GM12878 (cell line): ENCODE measurements at regions not wholly inside any gene's neighbourhood (a gene's known extent, or its start where the extent isn't known, plus 50 kb on each side); places are given as distances from the start of the nearest gene placed in this dataset.

Source experiments
- ATAC-seq: fragments of 200-7000 bp; cut with Tn5 transposase; 3 replicates; pipeline ENCODE4 v1.9.1; 2020; ENCODE audit warnings: mild to moderate bottlenecking, moderate library complexity
- BruUV-seq: library from RNA; stranded (reverse); fragments of 400-500 nt; replicated peaks from 2 replicates; lab custom pipeline; 2021; lab: Mats Ljungman, UMichigan
- CTCF ChIA-PET: fragments of 300-600 bp; sonication (Branson Sonifier 250); formaldehyde crosslinking; extraction: SDS; loops from one replicate; lab custom pipeline; 2021; ENCODE audit warnings: inconsistent platforms; lab: Yijun Ruan, JAX
- POLR2A ChIA-PET: fragments of 350-600 bp; formaldehyde crosslinking; extraction: SDS; loops from one replicate; lab custom pipeline; 2021; ENCODE audit warnings: inconsistent platforms; lab: Charles Lee
- RAD21 ChIA-PET: fragments of 300-600 bp; sonication (Branson Sonifier 250); formaldehyde crosslinking; loops from one replicate; lab custom pipeline; 2023; ENCODE audit warnings: antibody characterized with exemption; ENCODE audit not compliant: unreplicated experiment; lab: Charles Lee
- SMC1A ChIA-PET: fragments of 300-600 bp; sonication (Branson Sonifier 250); formaldehyde crosslinking; loops from one replicate; lab custom pipeline; 2023; ENCODE audit not compliant: unreplicated experiment, uncharacterized antibody; lab: Charles Lee
- DNase-seq: peaks from one replicate; pipeline ENCODE4 v3.0.0-alpha.2; 2011; ENCODE audit warnings: low read depth, low spot score
- FAIRE-seq: peaks from 3 replicates; lab custom pipeline; 2011; peaks lifted over from hg19 to GRCh38; lab: Jason Lieb, UNC
- H2AFZ ChIP-seq: 2 replicates; pipeline ENCODE4 v1.6.0; 2011; ENCODE audit warnings: low read depth, low read length, control low read depth; ENCODE audit not compliant: control insufficient read depth
- H3K27ac ChIP-seq: 2 replicates; pipeline ENCODE4 v1.5.1; 2011; ENCODE audit warnings: control low read depth; ENCODE audit not compliant: control insufficient read depth, insufficient read depth
- H3K27me3 ChIP-seq, 2 experiments: replicated peaks in 1 of 2; 2 replicates each; pipeline versions ENCODE4 v1.6.0 to v1.6.1; 2011; ENCODE audit warnings: low read length in 1 of 2; ENCODE audit not compliant: control insufficient read depth in 2 of 2, insufficient read depth in 2 of 2
- H3K36me3 ChIP-seq, 2 experiments: 2 replicates each; pipeline ENCODE4 v1.5.1; 2011; ENCODE audit warnings: low read length in 1 of 2; ENCODE audit not compliant: control insufficient read depth in 2 of 2, insufficient read depth in 2 of 2
- H3K4me1 ChIP-seq: 2 replicates; pipeline ENCODE4 v1.6.1; 2011; ENCODE audit warnings: mild to moderate bottlenecking, low read length, moderate library complexity, mixed read lengths; ENCODE audit not compliant: control insufficient read depth, insufficient read depth
- H3K4me2 ChIP-seq: 2 replicates; pipeline ENCODE4 v1.6.0; 2011; ENCODE audit warnings: control low read depth; ENCODE audit not compliant: control insufficient read depth, insufficient read depth
- H3K4me3 ChIP-seq: fragments of 200-600 bp; sonication (generic); 2 replicates; pipeline ENCODE4 v1.5.1; 2016
- H3K79me2 ChIP-seq: 2 replicates; pipeline ENCODE4 v1.6.0; 2011; ENCODE audit warnings: low read length; ENCODE audit not compliant: control insufficient read depth, insufficient read depth
- H3K9ac ChIP-seq: 2 replicates; pipeline ENCODE4 v1.8.0; 2011; ENCODE audit warnings: low read length, control low read depth, mixed read lengths; ENCODE audit not compliant: control insufficient read depth, insufficient read depth
- H3K9me3 ChIP-seq: replicated peaks from 3 replicates; pipeline ENCODE4 v1.5.1; 2011; ENCODE audit warnings: mild to moderate bottlenecking, low read length; ENCODE audit not compliant: control insufficient read depth, insufficient read depth
- H4K20me1 ChIP-seq: 2 replicates; pipeline ENCODE4 v1.6.0; 2011; ENCODE audit not compliant: control insufficient read depth, insufficient read depth
- EZH2 ChIP-seq: IDR thresholded peaks from 2 replicates; pipeline ENCODE4 v1.6.1; 2012; ENCODE audit warnings: low read depth, mild to moderate bottlenecking, control low read depth, inconsistent platforms, low read length, borderline replicate concordance; ENCODE audit not compliant: control insufficient read depth
- JUNB ChIP-seq: IDR thresholded peaks from 2 replicates; pipeline ENCODE4 v1.6.1; 2016; ENCODE audit warnings: antibody characterized with exemption, mild to moderate bottlenecking
- MTA2 ChIP-seq: fragments of 450-650 bp; IDR thresholded peaks from 2 replicates; pipeline ENCODE4 v1.6.1; 2016; ENCODE audit warnings: low read depth, mild to moderate bottlenecking, moderate library complexity
- PAX8 ChIP-seq: fragments of 450-650 bp; IDR thresholded peaks from 2 replicates; pipeline ENCODE4 v1.6.1; 2017; ENCODE audit warnings: mild to moderate bottlenecking, moderate library complexity
- WGBS: methylation state at CpG from one replicate; pipeline ENCODE4 v1.1.6; 2016; ENCODE audit warnings: low lambda C conversion rate; ENCODE audit not compliant: insufficient replicate concordance, insufficient coverage; ENCODE audit errors: missing lambda C conversion rate; 5-methylcytosine and 5-hydroxymethylcytosine counted together
- in situ Hi-C: fragments of 300-500 bp; cut with MboI; formaldehyde crosslinking; loops from 9 replicates; pipeline ENCODE4 v1.14.3; 2018; ENCODE audit warnings: mixed read lengths
- intact Hi-C: fragments of 100-400 bp; cut with micrococcal nuclease; formaldehyde crosslinking; loops from one replicate; pipeline ENCODE4 v1.14.2; 2022; ENCODE audit not compliant: unreplicated experiment
- TF ChIP-seq, protein P1 (sequence below): fragments of 450-650 bp; IDR thresholded peaks from 2 replicates; pipeline ENCODE4 v1.6.1; 2017; ENCODE audit warnings: antibody characterized with exemption, mild to moderate bottlenecking, moderate library complexity

DNA sequence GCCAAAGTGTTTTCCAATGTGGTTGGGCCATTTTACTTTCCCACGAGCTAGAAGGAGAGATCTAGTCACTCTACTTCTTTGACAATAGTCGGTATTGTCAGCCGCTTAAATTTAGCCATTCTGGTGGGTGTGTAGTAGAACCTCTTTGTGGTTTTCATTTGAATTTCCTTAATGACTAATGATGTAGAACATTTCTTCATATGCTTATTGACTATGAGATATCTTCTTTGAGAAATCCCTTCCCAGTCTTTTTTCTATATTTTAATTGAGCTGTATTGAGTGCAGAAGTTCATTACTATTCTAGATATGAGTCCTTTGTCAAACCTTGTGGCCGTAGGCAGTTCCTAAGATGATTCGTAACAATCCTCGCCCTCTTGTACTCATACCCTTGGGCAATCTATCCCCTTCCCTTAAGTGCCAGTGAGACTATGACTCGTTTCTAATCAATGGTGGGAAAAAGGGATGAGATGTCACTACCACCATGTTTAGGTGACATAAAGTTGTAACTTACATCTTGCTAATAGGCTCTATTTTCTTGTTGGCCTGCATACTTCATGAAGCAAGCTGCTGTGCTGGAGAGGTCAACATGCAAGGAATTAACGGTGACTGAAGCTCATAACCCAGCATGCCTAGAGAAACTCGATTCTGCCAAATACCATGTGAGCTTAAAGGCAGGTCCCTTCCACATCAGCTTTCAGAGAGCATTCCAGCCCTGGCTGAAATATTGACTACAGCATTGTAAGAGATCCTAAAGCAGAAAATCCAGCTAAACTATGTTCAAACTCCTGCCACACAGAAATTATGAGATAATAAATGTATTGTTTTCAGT lies 817.9 kb upstream of the SOX9 start:
- Histone ChIP-seq H3K27me3 (no peaks in the 10 kb centered on the region), H3K4me3 (no peak overlapping the region), H3K27ac (no peak overlapping the region), H3K4me2 (no peak overlapping the region), H3K4me1 (no peaks in the 10 kb centered on the region), H3K79me2 (no peaks in the 10 kb centered on the region), H3K9me3 (no peaks in the 10 kb centered on the region; the same call in 2 of the 3 replicates), H2AFZ (no peak overlapping the region), H3K9ac (no peak overlapping the region), H3K36me3 (no peaks in the 10 kb centered on the region), H4K20me1 (no peaks in the 10 kb centered on the region)
- no TSS peak for BruUV-seq
- RAD21 ChIA-PET: no interaction called here
- no peak for TF ChIP-seq PAX8
- TF ChIP-seq EZH2: no peak
- no peak for TF ChIP-seq JUNB
- TF ChIP-seq MTA2: no peak
- TF ChIP-seq, protein P1, sequence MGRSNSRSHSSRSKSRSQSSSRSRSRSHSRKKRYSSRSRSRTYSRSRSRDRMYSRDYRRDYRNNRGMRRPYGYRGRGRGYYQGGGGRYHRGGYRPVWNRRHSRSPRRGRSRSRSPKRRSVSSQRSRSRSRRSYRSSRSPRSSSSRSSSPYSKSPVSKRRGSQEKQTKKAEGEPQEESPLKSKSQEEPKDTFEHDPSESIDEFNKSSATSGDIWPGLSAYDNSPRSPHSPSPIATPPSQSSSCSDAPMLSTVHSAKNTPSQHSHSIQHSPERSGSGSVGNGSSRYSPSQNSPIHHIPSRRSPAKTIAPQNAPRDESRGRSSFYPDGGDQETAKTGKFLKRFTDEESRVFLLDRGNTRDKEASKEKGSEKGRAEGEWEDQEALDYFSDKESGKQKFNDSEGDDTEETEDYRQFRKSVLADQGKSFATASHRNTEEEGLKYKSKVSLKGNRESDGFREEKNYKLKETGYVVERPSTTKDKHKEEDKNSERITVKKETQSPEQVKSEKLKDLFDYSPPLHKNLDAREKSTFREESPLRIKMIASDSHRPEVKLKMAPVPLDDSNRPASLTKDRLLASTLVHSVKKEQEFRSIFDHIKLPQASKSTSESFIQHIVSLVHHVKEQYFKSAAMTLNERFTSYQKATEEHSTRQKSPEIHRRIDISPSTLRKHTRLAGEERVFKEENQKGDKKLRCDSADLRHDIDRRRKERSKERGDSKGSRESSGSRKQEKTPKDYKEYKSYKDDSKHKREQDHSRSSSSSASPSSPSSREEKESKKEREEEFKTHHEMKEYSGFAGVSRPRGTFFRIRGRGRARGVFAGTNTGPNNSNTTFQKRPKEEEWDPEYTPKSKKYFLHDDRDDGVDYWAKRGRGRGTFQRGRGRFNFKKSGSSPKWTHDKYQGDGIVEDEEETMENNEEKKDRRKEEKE: no peak
- no peak for FAIRE-seq
- intact Hi-C loops (no loop called here), in situ Hi-C loops (no loop called here)
- ATAC-seq: no peak
- DNase-seq: no peak
- CTCF ChIA-PET: interaction anchor here (0.6 to 1.0 kb wide), 2 partner anchors 14 to 101 kb away, joined by 3 read pairs; no protein-coding TSS in a partner anchor
- WGBS: 37% methylated on average over 9 of the region's 9 CpGs
- POLR2A ChIA-PET: no interaction called here
- SMC1A ChIA-PET: no interaction called here
